ENCODE measurements at regions not wholly inside any gene's neighbourhood (a gene's known extent, or its start where the extent isn't known, plus 50 kb on each side); places are given as distances from the start of the nearest gene placed in this dataset.

- no peak for TF ChIP-seq CTCF (IDR thresholded peaks at IDR 0.05; ENCODE audit: extremely low read depth, missing control alignments)
- DNase-seq (ENCODE audit: low spot score): no peak
Observed at GRCh38 chr1:229111703-229112319, 159.1 kb upstream of the RAB4A start.

DNA sequence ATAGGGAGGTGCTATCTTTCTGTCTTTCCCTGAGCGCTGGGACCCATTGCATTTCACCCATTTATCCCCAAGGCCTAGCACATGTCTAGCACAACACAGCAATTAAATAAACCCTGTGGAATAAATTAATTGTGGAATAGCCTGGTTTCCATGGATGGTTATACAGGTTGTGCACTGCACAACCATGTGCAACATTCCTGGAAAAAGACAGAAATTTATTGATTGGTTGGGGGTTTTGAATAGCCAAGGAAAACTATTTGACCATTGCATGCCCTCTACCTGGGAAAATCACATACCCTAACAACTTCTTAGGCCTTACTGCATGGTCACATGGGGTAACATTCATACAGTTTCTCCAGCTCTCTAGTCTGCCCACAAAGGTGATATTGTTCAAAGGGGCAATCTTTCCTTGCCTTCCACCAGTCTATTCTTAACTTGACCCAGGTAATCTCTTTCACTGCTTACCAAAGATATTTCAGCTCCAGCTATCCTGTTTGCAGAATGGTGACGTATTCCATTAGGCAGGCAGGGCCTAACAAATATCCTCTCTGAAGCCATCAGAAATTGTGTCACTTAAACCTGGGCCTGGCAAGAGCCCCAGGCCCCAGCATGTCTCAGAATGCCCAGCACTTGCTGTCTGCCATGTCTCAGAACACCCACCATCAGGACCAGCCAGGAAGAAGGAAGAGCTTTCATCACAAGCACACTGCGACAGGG, 157.9 kb upstream of the RAB4A start:
- no peak for DNase-seq (ENCODE audit: low spot score)
- TF ChIP-seq CTCF (IDR thresholded peaks at IDR 0.05; ENCODE audit: extremely low read depth, missing control alignments): no peak

GRCh38 chr1:229114315-229114714, 156.6 kb upstream of the RAB4A start:
- DNase-seq (ENCODE audit: low spot score): no peak

DNA sequence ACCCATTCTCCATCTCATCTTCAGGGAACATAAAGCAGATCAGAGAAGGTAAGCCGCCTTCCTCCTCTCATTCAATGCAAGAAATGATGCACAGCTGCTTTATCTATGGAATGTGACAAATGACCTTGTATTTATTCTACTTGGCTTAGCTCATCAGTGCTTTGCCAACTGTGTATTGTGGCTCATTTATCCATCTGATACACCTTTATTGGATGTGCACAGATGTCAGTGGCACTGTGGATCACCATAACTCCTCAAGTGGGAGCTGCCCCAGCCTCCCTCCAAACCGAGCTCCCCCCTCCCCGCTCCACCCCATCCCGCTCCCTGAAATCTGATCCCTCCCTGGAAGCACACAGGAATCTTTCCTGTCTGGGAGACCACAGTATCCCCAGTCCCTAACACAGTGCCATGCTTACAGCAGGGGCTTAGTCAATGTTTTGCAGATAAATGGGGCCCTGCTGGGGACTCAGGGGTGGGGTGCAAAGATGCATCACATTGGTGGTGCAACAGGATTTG, 156.0 kb upstream of the RAB4A start:
- DNase-seq (ENCODE audit: low spot score): no peak
- TF ChIP-seq CTCF (IDR thresholded peaks at IDR 0.05; ENCODE audit: extremely low read depth, missing control alignments): no peak

More at GRCh38 chr1:229114315-229114714, 156.6 kb upstream of the RAB4A start:
- TF ChIP-seq CTCF (IDR thresholded peaks at IDR 0.05; ENCODE audit: extremely low read depth, missing control alignments): no peak

DNA sequence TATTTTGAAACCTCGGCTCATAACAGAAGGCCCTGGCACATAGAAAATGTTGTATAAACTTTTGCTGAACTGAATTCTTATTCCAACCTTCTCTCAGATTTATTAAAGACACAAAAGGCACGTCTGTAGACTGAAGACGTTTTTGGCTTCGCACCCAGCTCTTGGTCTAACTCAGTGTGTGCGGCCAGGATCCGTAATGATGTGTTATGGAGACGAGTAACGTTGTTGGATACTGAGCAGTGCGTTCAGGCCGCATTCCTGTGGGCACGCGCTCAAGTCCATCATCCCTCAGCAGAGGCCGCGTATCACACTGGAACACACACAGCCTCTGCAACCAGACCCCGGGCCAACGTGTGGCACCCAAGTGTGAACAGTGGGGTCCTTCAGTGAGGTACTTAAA, 154.8 kb upstream of the RAB4A start:
- TF ChIP-seq CTCF (IDR thresholded peaks at IDR 0.05; ENCODE audit: extremely low read depth, missing control alignments): no peak
- DNase-seq (ENCODE audit: low spot score): no peak

GRCh38 chr1:229117664-229118300, 153.1 kb upstream of the RAB4A start:
- DNase-seq (ENCODE audit: low spot score): no peak
- TF ChIP-seq CTCF (IDR thresholded peaks at IDR 0.05; ENCODE audit: extremely low read depth, missing control alignments): no peak

DNA sequence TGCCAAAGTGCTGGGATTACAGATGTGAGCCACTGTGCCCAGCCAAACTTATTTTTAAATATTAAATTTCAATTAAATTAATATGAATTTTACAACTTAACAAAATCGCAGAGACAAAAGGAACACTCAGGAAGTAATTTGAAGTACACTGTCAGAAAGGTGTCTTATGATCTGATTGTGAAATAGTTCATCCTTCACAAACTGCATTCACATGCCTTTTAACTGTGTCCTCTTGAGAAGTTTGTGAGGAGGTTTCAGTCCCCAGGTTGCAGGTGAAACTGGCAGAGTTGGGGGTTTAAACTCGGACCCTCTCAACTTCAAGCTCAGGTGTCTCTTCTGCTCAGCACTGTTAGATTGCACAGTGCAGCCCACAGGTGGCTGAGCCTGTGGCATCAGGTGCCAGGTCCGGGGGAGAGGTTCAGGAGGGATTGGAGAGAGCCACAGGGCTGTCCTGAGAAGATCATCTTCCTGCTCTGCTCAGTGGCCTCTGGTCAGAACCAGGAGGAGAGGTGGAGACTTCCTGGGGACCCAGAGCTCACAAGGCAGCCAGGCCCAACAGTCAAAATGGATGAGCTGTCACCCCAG, 152.3 kb upstream of the RAB4A start:
- no peak for DNase-seq (ENCODE audit: low spot score)
- TF ChIP-seq CTCF (IDR thresholded peaks at IDR 0.05; ENCODE audit: extremely low read depth, missing control alignments): no peak

Data from GM20000 (cell line).